AG09309 (cell line): ENCODE measurements at regions not wholly inside any gene's neighbourhood (a gene's known extent, or its start where the extent isn't known, plus 50 kb on each side); places are given as distances from the start of the nearest gene placed in this dataset.

Source experiments
- DNase-seq: peaks from one replicate; pipeline ENCODE4 v3.0.0-alpha.2; 2010; ENCODE audit warnings: low read depth
- H3K4me3 ChIP-seq: 2 replicates; pipeline ENCODE4 v1.5.1; 2011; ENCODE audit warnings: mild to moderate bottlenecking, low read depth, low read length, moderate library complexity; ENCODE audit not compliant: control insufficient read depth
- TF ChIP-seq, protein P1 (sequence below): IDR thresholded peaks from 2 replicates; pipeline ENCODE4 v1.5.1; 2011; ENCODE audit warnings: mild to moderate bottlenecking, low read depth, low read length, inconsistent platforms; ENCODE audit not compliant: insufficient read depth, control insufficient read depth; ENCODE audit errors: missing control alignments

DNA sequence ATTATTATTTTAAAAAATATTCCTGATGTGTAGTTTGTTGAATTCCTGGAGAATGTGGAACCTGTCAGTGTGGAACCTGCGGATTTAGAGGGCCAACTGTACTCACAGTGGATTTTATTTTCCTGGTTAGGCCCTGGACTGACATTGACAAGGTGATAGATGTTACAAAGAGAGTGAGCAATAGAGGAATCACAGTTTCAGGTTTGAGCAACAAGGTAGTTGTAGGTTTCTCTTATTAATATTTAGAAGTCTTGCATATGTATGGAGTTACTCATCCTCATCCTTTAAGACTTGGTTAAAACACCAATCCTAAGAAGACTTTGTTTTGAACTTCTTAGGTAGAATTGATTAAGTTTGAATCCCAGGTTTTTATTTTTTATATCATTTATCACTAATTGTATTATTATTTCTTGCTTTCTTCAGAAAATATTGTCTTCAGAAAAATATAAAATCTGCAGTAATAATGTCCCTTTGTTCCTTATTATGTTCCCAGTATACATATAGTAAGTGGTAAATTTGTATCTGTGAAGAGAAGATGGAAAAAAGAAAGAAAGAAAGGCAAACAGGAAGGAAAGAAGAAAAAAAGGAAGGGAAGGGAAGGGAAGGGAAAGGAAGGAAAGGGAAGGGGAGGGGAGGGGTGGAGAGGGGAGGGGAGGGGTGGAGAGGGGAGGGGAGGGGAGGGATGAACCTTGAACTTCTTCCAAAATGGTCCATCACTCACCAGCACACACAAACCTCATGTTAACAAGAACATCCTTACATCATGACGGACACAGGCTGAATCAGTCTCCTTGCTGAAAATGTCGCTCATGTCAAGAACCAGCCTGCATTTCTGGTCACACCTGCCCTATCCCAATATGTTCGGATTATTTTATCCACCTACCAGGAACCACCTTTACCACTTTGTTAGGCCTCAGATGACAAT is 867.2 kb downstream of the CDH11 start:
- TF ChIP-seq, protein P1, sequence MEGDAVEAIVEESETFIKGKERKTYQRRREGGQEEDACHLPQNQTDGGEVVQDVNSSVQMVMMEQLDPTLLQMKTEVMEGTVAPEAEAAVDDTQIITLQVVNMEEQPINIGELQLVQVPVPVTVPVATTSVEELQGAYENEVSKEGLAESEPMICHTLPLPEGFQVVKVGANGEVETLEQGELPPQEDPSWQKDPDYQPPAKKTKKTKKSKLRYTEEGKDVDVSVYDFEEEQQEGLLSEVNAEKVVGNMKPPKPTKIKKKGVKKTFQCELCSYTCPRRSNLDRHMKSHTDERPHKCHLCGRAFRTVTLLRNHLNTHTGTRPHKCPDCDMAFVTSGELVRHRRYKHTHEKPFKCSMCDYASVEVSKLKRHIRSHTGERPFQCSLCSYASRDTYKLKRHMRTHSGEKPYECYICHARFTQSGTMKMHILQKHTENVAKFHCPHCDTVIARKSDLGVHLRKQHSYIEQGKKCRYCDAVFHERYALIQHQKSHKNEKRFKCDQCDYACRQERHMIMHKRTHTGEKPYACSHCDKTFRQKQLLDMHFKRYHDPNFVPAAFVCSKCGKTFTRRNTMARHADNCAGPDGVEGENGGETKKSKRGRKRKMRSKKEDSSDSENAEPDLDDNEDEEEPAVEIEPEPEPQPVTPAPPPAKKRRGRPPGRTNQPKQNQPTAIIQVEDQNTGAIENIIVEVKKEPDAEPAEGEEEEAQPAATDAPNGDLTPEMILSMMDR: no peak
- DNase-seq: no peak

DNA sequence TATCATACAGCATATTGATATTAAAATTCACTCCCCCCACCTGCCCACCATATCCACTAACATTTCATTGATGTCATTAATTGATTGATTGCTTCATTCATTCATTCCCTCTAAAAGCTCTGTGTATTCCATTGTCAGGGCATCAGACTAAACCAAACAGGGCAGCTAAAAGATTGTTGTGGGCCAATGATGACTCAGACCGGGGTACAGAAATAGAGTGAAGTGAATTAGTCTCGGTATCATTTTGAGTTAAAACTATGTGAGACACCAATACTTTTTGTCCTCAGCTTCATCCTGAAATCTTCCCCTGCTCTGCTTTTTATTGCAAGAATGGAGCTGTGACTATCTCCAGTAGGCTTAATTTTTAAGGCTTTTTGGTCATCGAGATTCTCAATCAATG is 868.3 kb downstream of the CDH11 start:
- no peak for DNase-seq
- H3K4me3 ChIP-seq: no peak overlapping the region
- TF ChIP-seq, protein P1: no peak

More for the DNA sequence above, 867.2 kb downstream of the CDH11 start:
- H3K4me3 ChIP-seq: no peak overlapping the region

DNA sequence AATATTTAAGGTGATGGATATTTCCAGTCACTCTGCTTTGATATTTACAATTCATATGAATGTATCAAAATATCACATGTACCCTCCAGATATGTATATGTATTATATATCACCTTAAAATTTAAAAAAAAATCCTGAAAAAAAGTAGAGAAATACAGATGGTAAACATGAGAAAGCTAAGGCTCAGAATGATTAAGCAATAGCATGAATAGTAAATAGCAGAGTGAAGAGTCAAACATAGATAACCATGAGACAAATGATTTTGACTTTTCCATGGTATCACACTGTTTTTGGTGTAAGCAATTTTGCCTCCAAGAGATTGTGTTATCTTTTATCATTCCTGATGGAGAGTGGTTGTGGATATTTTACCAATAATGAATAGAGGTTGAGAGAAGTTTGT is 868.8 kb downstream of the CDH11 start:
- no peak overlapping the region for H3K4me3 ChIP-seq
- no peak for DNase-seq
- TF ChIP-seq, protein P1: no peak

DNA sequence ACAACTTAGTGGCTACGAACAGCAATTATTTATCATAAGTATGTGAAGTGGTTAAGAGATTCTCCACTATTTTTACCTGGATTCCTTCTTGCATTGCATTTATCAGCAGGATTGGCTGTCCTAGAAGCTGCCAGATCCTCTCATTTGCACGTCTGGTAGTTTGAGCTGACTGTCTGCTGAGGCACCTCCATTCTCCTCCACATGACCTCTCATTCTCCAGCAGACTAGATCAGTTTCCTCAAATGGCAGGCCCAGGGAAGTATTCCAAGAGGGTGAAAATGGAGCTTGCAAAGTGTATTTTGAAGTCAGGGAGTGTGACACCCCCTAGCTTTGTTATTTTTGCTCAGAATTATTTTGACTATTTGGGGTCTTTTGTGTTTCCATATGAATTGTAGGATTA is 870.1 kb downstream of the CDH11 start:
- TF ChIP-seq, protein P1: no peak
- H3K4me3 ChIP-seq: no peak overlapping the region
- no peak for DNase-seq

DNA sequence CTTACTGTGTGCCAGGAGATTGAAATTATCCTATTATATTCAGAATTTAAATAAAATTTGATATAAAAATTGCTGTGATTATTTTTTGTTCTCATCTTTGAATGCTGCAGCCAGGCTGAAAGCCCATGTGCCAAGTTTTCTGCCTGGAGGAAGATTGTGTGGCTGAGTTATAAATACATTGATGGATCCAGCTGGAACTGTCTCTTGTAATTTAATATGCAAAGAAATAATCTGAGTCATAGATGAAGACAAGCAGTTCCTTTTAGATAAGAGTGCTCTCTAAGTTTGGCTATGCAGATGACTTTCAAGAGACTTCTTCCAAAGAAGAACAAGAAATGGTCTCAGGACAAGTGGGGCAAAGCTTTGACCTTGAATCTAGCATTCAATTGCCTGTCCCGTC is 871.0 kb downstream of the CDH11 start:
- DNase-seq: peak; percentile 16
- TF ChIP-seq, protein P1: no peak
- H3K4me3 ChIP-seq: no peak overlapping the region

DNA sequence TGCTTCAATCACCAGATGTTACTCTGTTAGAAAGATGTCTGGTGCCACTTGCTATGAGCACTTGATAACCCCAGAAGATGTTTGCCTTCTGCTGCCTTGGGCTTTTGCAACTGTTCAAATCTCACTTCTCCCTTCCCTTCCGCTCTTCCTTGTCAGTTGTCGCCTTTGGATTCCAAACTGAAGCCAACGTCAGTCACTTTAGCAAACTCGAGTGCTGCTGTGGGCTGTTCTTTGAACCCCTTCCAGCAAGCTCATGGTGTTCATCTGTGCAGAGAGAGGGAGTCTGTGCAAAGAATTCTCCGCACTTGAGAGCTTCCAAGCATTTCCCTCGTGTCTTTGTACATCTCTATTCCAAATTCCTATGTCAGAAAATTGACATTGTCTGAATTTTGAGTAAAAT is 879.4 kb downstream of the CDH11 start:
- no peak overlapping the region for H3K4me3 ChIP-seq
- TF ChIP-seq, protein P1: no peak
- DNase-seq: no peak
